PC-9 (cell line): ENCODE measurements at regions not wholly inside any gene's neighbourhood (a gene's known extent, or its start where the extent isn't known, plus 50 kb on each side); places are given as distances from the start of the nearest gene placed in this dataset.

Experiments
- BruUV-seq: library from RNA; stranded (reverse); fragments of 400-500 nt; replicated peaks from 2 replicates; lab custom pipeline; 2021; lab: Mats Ljungman, UMichigan
- CTCF ChIA-PET: fragments of 300-600 bp; sonication (Branson Sonifier 250); formaldehyde crosslinking; loops from one replicate; lab custom pipeline; 2022; ENCODE audit warnings: antibody characterized with exemption; lab: Charles Lee
- POLR2A ChIA-PET: fragments of 300-600 bp; sonication (Branson Sonifier 250); formaldehyde crosslinking; loops from one replicate; lab custom pipeline; 2022; ENCODE audit warnings: antibody characterized with exemption; ENCODE audit not compliant: unreplicated experiment; lab: Charles Lee
- DNase-seq, 2 experiments: peaks; one replicate each; pipeline versions ENCODE4 v3.0.0 to v3.0.0-alpha.2; 2015 to 2022; ENCODE audit warnings: mixed read lengths in 1 of 2
- H2AFZ ChIP-seq: fragments of 200-600 bp; sonication (generic); 2 replicates; pipeline ENCODE4 v1.8.1; 2017; ENCODE audit warnings: antibody characterized with exemption
- H3F3A ChIP-seq: fragments of 200-600 bp; sonication (generic); 2 replicates; pipeline ENCODE4 v1.8.1; 2017; ENCODE audit warnings: antibody characterized with exemption, mild to moderate bottlenecking, low read depth; ENCODE audit not compliant: insufficient read depth
- H3K27ac ChIP-seq: fragments of 200-600 bp; sonication (generic); 2 replicates; pipeline ENCODE4 v1.6.1; 2016; ENCODE audit warnings: mixed run types
- H3K27me3 ChIP-seq: fragments of 200-600 bp; sonication (generic); 2 replicates; pipeline ENCODE4 v1.6.1; 2016; ENCODE audit warnings: low read depth, mixed run types; ENCODE audit not compliant: insufficient read depth
- H3K36me3 ChIP-seq: fragments of 200-600 bp; sonication (generic); 2 replicates; pipeline ENCODE4 v1.6.1; 2016; ENCODE audit warnings: low read depth, mixed run types
- H3K4me1 ChIP-seq: fragments of 200-600 bp; sonication (generic); replicated peaks from 2 replicates; pipeline ENCODE4 v1.6.1; 2016; ENCODE audit warnings: mixed run types; ENCODE audit not compliant: insufficient read depth
- H3K4me2 ChIP-seq: fragments of 200-600 bp; sonication (generic); 2 replicates; pipeline ENCODE4 v1.6.1; 2017; ENCODE audit warnings: mixed run types
- H3K4me3 ChIP-seq: fragments of 200-600 bp; sonication (generic); 2 replicates; pipeline ENCODE4 v1.6.1; 2016; ENCODE audit warnings: mixed run types
- H3K79me2 ChIP-seq: fragments of 200-600 bp; sonication (generic); 2 replicates; pipeline ENCODE4 v1.6.1; 2017; ENCODE audit warnings: low read depth, mixed run types
- H3K9me2 ChIP-seq: fragments of 200-600 bp; sonication (generic); 2 replicates; pipeline ENCODE4 v1.8.1; 2017; ENCODE audit warnings: mild to moderate bottlenecking; ENCODE audit not compliant: insufficient read depth
- H3K9me3 ChIP-seq: fragments of 200-600 bp; sonication (generic); 2 replicates; pipeline ENCODE4 v1.8.1; 2016; ENCODE audit warnings: low read depth; ENCODE audit not compliant: insufficient read depth
- H4K20me1 ChIP-seq: fragments of 200-600 bp; sonication (generic); 2 replicates; pipeline ENCODE4 v1.8.1; 2017; ENCODE audit not compliant: insufficient read depth
- EZH2 ChIP-seq: fragments of 200-600 bp; sonication (generic); IDR thresholded peaks from 2 replicates; pipeline ENCODE4 v1.8.0; 2017; ENCODE audit warnings: antibody characterized with exemption, low read depth
- intact Hi-C: fragments of 100-400 bp; cut with micrococcal nuclease; formaldehyde crosslinking; loops from one replicate; pipeline ENCODE4 v1.10.0; 2022; ENCODE audit not compliant: unreplicated experiment
- TF ChIP-seq, protein P1 (sequence below): fragments of 200-600 bp; sonication (generic); conservative IDR thresholded peaks from 2 replicates; pipeline ENCODE4 v1.6.1; 2017; ENCODE audit warnings: mixed run types, antibody characterized with exemption, mild to moderate bottlenecking, moderate library complexity

DNA sequence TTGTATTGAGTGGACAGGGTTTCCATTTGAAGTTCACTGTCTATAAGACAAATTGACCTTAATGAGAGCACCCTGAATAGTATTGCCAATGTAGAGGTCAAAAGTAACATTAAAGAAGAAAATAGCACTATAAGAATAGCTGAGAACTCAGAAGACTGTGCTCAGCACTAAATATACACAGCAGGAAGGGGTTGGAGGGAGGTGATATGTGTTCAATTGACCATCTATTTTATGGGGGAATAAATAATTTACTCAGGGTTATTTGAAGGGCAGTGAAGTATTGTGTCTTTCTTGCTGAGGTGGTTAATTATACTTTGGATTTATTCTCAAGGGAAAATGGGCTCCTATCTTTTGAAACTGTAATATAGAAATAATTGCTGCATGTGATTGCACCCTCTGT, 1380.5 kb upstream of the SPRY2 start:
- ChIA-PET CTCF (no interaction called here), POLR2A (no interaction called here)
- no peaks in the 10 kb centered on the region for H3K79me2 ChIP-seq
- no peaks in the 10 kb centered on the region for H3K9me3 ChIP-seq
- intact Hi-C loops, result no loop called here
- H3K4me2 ChIP-seq, result no peak overlapping the region
- H4K20me1 ChIP-seq, result no peaks in the 10 kb centered on the region
- TF ChIP-seq, protein P1, sequence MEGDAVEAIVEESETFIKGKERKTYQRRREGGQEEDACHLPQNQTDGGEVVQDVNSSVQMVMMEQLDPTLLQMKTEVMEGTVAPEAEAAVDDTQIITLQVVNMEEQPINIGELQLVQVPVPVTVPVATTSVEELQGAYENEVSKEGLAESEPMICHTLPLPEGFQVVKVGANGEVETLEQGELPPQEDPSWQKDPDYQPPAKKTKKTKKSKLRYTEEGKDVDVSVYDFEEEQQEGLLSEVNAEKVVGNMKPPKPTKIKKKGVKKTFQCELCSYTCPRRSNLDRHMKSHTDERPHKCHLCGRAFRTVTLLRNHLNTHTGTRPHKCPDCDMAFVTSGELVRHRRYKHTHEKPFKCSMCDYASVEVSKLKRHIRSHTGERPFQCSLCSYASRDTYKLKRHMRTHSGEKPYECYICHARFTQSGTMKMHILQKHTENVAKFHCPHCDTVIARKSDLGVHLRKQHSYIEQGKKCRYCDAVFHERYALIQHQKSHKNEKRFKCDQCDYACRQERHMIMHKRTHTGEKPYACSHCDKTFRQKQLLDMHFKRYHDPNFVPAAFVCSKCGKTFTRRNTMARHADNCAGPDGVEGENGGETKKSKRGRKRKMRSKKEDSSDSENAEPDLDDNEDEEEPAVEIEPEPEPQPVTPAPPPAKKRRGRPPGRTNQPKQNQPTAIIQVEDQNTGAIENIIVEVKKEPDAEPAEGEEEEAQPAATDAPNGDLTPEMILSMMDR, result no peak
- TF ChIP-seq EZH2, result no peak
- H2AFZ ChIP-seq, result no peak overlapping the region
- no peak overlapping the region for H3K4me3 ChIP-seq
- no TSS peak for BruUV-seq
- no peak for DNase-seq
- H3K4me1 ChIP-seq, result no peaks in the 10 kb centered on the region
- H3F3A ChIP-seq, result no peaks in the 10 kb centered on the region
- no peaks in the 10 kb centered on the region for H3K27me3 ChIP-seq
- H3K9me2 ChIP-seq, result no peaks in the 10 kb centered on the region
- H3K36me3 ChIP-seq, result no peaks in the 10 kb centered on the region
- no peak overlapping the region for H3K27ac ChIP-seq

DNA sequence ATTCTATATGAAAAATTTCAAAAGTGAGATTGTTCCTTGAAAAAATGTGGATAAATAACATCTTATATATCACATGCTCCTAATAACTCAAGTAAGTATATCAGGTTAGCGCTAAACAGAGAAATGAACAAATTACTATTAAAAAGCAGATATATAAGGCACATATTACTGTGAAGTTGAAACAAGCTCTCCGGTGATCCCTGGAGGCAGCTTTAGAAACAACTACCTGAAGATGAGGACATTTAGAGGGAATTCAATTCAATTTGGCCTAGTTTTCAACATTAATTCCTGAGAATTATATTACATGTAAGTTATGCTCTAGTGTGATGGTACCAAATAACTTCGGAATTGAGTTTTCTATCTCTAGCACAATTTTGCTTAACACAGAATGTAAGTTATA, 1373.6 kb upstream of the SPRY2 start:
- CTCF ChIA-PET, result no interaction called here
- no peaks in the 10 kb centered on the region for H3K79me2 ChIP-seq
- H3K4me2 ChIP-seq, result no peak overlapping the region
- no peak overlapping the region for H3K27ac ChIP-seq
- POLR2A ChIA-PET, result no interaction called here
- intact Hi-C loops, result no loop called here
- TF ChIP-seq EZH2, result no peak
- TF ChIP-seq, protein P1, result no peak
- no peak for DNase-seq
- no peaks in the 10 kb centered on the region for H3K4me1 ChIP-seq
- no peaks in the 10 kb centered on the region for H3K27me3 ChIP-seq
- no peaks in the 10 kb centered on the region for H3K9me2 ChIP-seq
- no peak overlapping the region for H3K4me3 ChIP-seq
- no peak overlapping the region for H2AFZ ChIP-seq
- H3K36me3 ChIP-seq, result no peaks in the 10 kb centered on the region
- H3F3A ChIP-seq, result no peaks in the 10 kb centered on the region
- BruUV-seq, result no TSS peak
- H4K20me1 ChIP-seq, result no peaks in the 10 kb centered on the region
- no peaks in the 10 kb centered on the region for H3K9me3 ChIP-seq

DNA sequence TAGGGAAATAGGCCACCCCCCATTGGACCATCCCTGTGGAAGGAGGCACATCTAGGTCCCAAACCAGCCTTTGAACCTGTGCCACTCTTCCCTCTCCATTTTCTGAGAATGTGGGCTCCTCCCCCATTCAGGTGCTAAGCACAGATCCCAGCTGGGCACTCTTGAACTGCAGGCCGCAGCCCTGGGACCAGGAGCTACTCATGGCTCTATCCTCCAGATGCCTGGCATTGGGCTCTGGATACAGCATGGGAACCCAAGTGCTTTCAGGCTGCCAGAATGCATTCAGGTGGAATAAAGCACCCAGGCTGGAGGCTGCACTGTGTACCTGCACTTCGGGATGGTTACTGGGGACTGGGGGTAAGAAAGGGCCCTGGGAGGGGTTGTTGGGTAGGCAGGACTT, 1372.3 kb upstream of the SPRY2 start:
- TF ChIP-seq, protein P1, result no peak
- no peak for TF ChIP-seq EZH2
- CTCF ChIA-PET, result no interaction called here
- no peaks in the 10 kb centered on the region for H4K20me1 ChIP-seq
- no peaks in the 10 kb centered on the region for H3K27me3 ChIP-seq
- H3K36me3 ChIP-seq, result no peaks in the 10 kb centered on the region
- no peaks in the 10 kb centered on the region for H3F3A ChIP-seq
- POLR2A ChIA-PET, result no interaction called here
- H3K79me2 ChIP-seq, result no peaks in the 10 kb centered on the region
- no peaks in the 10 kb centered on the region for H3K9me2 ChIP-seq
- intact Hi-C loops, result no loop called here
- no peaks in the 10 kb centered on the region for H3K4me1 ChIP-seq
- no peaks in the 10 kb centered on the region for H3K9me3 ChIP-seq
- H3K4me3 ChIP-seq, result no peak overlapping the region
- no TSS peak for BruUV-seq
- no peak overlapping the region for H3K4me2 ChIP-seq
- no peak overlapping the region for H2AFZ ChIP-seq
- no peak for DNase-seq
- no peak overlapping the region for H3K27ac ChIP-seq
